CD4-positive, alpha-beta memory T cell (primary cell): ENCODE measurements at regions not wholly inside any gene's neighbourhood (a gene's known extent, or its start where the extent isn't known, plus 50 kb on each side); places are given as distances from the start of the nearest gene placed in this dataset.

ENCODE experiments used
- CTCF ChIA-PET: fragments of 350-600 bp; sonication (Branson Sonifier 250); formaldehyde crosslinking; loops from one replicate; lab custom pipeline; 2021; ENCODE audit warnings: inconsistent platforms; ENCODE audit not compliant: partially characterized antibody; lab: Charles Lee
- POLR2A ChIA-PET: fragments of 350-600 bp; sonication (Branson Sonifier 250); formaldehyde crosslinking; loops from one replicate; lab custom pipeline; 2021; ENCODE audit not compliant: partially characterized antibody; lab: Charles Lee
- DNase-seq, 5 donors: peaks; one replicate each; pipeline versions ENCODE4 v3.0.0 to v3.0.0-alpha.2; 2020 to 2022; ENCODE audit warnings: mixed read lengths in 1 of 5
- H3K27ac ChIP-seq: one replicate; pipeline ENCODE4 v1.7.0; 2013; ENCODE audit warnings: low read depth, low read length
- H3K27me3 ChIP-seq: 2 replicates; pipeline ENCODE4 v1.7.0; 2013; ENCODE audit warnings: mild to moderate bottlenecking, low read length, moderate library complexity; ENCODE audit not compliant: insufficient read depth
- H3K36me3 ChIP-seq: 2 replicates; pipeline ENCODE4 v1.7.0; 2013; ENCODE audit warnings: mild to moderate bottlenecking, low read length, moderate library complexity; ENCODE audit not compliant: insufficient read depth
- H3K4me1 ChIP-seq: 2 replicates; pipeline ENCODE4 v1.7.0; 2013; ENCODE audit warnings: mild to moderate bottlenecking, low read length, moderate library complexity; ENCODE audit not compliant: insufficient read depth
- H3K4me3 ChIP-seq, 2 donors: one replicate each; pipeline ENCODE4 v1.7.0; 2013; ENCODE audit warnings: low read length in 2 of 2, mild to moderate bottlenecking in 1 of 2
- H3K9me3 ChIP-seq, 2 donors: one replicate each; pipeline ENCODE4 v1.7.0; 2013; ENCODE audit warnings: low read length in 2 of 2, control low read depth in 1 of 2; ENCODE audit not compliant: control insufficient read depth in 1 of 2
- H3K27ac Mint-ChIP-seq, 7 donors: one replicate each; pipeline ENCODE4 v1.8.0; 2020 to 2021; ENCODE audit warnings: mixed read lengths in 7 of 7, mild to moderate bottlenecking in 6 of 7, inconsistent platforms in 3 of 7, moderate library complexity in 3 of 7
- H3K27me3 Mint-ChIP-seq, 2 donors: one replicate each; pipeline ENCODE4 v1.8.0; 2020 to 2021; ENCODE audit warnings: mixed read lengths in 2 of 2
- H3K36me3 Mint-ChIP-seq, 2 donors: one replicate each; pipeline ENCODE4 v1.8.0; 2020 to 2021; ENCODE audit warnings: mixed read lengths in 2 of 2, inconsistent platforms in 1 of 2, mild to moderate bottlenecking in 1 of 2
- H3K4me1 Mint-ChIP-seq, 4 donors: one replicate each; pipeline ENCODE4 v1.8.0; 2020 to 2021; ENCODE audit warnings: mixed read lengths in 4 of 4, mild to moderate bottlenecking in 1 of 4
- H3K4me3 Mint-ChIP-seq, 8 donors: one replicate each; pipeline ENCODE4 v1.8.0; 2020 to 2021; ENCODE audit warnings: mixed read lengths in 8 of 8, mild to moderate bottlenecking in 7 of 8, moderate library complexity in 6 of 8, inconsistent platforms in 3 of 8
- H3K9me3 Mint-ChIP-seq, 8 donors: one replicate each; pipeline ENCODE4 v1.8.0; 2020 to 2021; ENCODE audit warnings: mixed read lengths in 8 of 8, mild to moderate bottlenecking in 5 of 8, inconsistent platforms in 3 of 8, moderate library complexity in 1 of 8
- intact Hi-C: fragments of 100-400 bp; cut with micrococcal nuclease; formaldehyde crosslinking; loops from one replicate; pipeline ENCODE4 v1.15.1; 2023

DNA sequence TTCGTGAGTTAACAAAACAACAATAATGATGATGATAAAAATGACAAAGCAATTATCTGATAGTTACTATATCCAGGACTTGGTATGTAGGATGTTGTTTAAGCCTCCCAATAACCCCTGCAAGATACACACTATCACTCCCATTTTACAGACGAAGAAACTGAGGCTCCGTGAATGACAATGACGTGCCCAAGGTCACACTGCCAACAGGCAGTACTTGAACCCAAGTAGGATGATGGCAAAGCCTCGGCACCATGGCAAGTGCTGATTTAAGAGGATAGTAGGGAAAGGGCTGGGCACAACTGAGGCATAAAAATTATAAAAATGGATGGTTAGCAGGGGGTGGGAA is 226.8 kb upstream of the LHX5 start:
- peaks cover 0 to 5% (median 1%) of the 10 kb centered on the region in 8 donors for H3K9me3 Mint-ChIP-seq
- Histone ChIP-seq H3K36me3 (no peaks in the 10 kb centered on the region), H3K4me3 (no peak overlapping the region), H3K9me3 (no peaks in the 10 kb centered on the region), H3K27ac (no peak overlapping the region), H3K4me1 (no peaks in the 10 kb centered on the region), H3K27me3 (no peaks in the 10 kb centered on the region)
- ChIA-PET POLR2A (no interaction called here), CTCF (no interaction called here)
- no peak for DNase-seq
- H3K27ac Mint-ChIP-seq = no peak overlapping the region
- H3K4me1 Mint-ChIP-seq = no peaks in the 10 kb centered on the region
- no peaks in the 10 kb centered on the region for H3K36me3 Mint-ChIP-seq
- intact Hi-C loops = no loop called here
- no peak overlapping the region for H3K4me3 Mint-ChIP-seq
- H3K27me3 Mint-ChIP-seq = peaks cover 6 to 14% of the 10 kb centered on the region in 2 donors

GRCh38 chr12:113697651-113698509 is 226.2 kb upstream of the LHX5 start:
- Mint-ChIP-seq H3K4me3 (no peak overlapping the region), H3K4me1 (no peaks in the 10 kb centered on the region), H3K9me3 (peaks cover 0 to 5% (median 1%) of the 10 kb centered on the region in 8 donors), H3K36me3 (no peaks in the 10 kb centered on the region), H3K27me3 (peaks cover 6 to 12% of the 10 kb centered on the region in 2 donors), H3K27ac (no peak overlapping the region)
- H3K27me3 ChIP-seq = no peaks in the 10 kb centered on the region
- no peak overlapping the region for H3K4me3 ChIP-seq
- H3K36me3 ChIP-seq = no peaks in the 10 kb centered on the region
- no peaks in the 10 kb centered on the region for H3K9me3 ChIP-seq
- ChIA-PET POLR2A (no interaction called here), CTCF (no interaction called here)
- H3K27ac ChIP-seq = no peak overlapping the region
- intact Hi-C loops = no loop called here
- no peak for DNase-seq
- H3K4me1 ChIP-seq = no peaks in the 10 kb centered on the region

GRCh38 chr12:113697104-113697503 is 225.4 kb upstream of the LHX5 start:
- Histone ChIP-seq H3K4me1 (no peaks in the 10 kb centered on the region), H3K27me3 (no peaks in the 10 kb centered on the region), H3K4me3 (no peak overlapping the region), H3K36me3 (no peaks in the 10 kb centered on the region), H3K9me3 (no peaks in the 10 kb centered on the region), H3K27ac (no peak overlapping the region)
- no peak overlapping the region for H3K4me3 Mint-ChIP-seq
- H3K27me3 Mint-ChIP-seq = peaks cover 6 to 10% of the 10 kb centered on the region in 2 donors
- H3K36me3 Mint-ChIP-seq = no peaks in the 10 kb centered on the region
- ChIA-PET CTCF (no interaction called here), POLR2A (no interaction called here)
- no peak overlapping the region for H3K27ac Mint-ChIP-seq
- intact Hi-C loops = no loop called here
- no peaks in the 10 kb centered on the region for H3K4me1 Mint-ChIP-seq
- peaks cover 0 to 5% (median 1%) of the 10 kb centered on the region in 8 donors for H3K9me3 Mint-ChIP-seq
- DNase-seq = no peak

- no peaks in the 10 kb centered on the region for H3K9me3 ChIP-seq
- no peak overlapping the region for H3K27ac ChIP-seq
- H3K4me1 ChIP-seq = no peaks in the 10 kb centered on the region
- H3K4me3 Mint-ChIP-seq = no peak overlapping the region
- no peaks in the 10 kb centered on the region for H3K36me3 ChIP-seq
- H3K36me3 Mint-ChIP-seq = no peaks in the 10 kb centered on the region
- no peak overlapping the region for H3K27ac Mint-ChIP-seq
- no peak overlapping the region for H3K4me3 ChIP-seq
- peaks cover 0 to 4% (median 0%) of the 10 kb centered on the region in 8 donors for H3K9me3 Mint-ChIP-seq
- intact Hi-C loops = no loop called here
- H3K4me1 Mint-ChIP-seq = no peaks in the 10 kb centered on the region
- no peaks in the 10 kb centered on the region for H3K27me3 ChIP-seq
- POLR2A ChIA-PET = no interaction called here
- CTCF ChIA-PET = no interaction called here
- peaks cover 4 to 15% of the 10 kb centered on the region in 2 donors for H3K27me3 Mint-ChIP-seq
- no peak for DNase-seq
Observed at GRCh38 chr12:113693693-113694092, 222.0 kb upstream of the LHX5 start.

DNA sequence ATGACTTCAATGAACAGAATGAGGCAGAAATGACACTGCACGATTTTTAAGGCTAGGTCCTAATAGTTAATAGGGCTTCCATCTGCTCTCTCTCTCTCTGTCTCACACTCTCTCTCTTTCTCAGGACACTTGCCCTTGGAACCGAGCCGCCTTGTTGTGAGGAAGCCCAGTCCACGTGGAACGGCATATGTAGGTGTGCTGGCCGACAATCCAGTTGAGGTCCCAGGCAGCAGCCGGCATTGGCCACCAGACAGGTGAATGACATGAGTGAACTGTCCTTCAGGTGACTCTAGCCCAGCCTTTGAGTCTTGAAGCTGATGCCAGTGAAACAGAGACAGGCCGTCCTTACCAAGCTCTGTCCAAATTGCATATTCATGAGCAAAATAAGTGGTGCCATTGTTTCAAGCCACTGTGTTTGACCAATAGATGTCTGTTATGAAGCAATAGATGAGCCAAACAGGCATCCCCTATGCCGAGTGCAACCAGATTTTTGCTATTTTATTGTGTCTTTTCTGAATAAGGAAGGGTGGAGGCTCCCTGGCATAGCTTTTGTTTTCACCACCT is 217.5 kb upstream of the LHX5 start:
- CTCF ChIA-PET = no interaction called here
- Histone ChIP-seq H3K4me3 (no peak overlapping the region), H3K36me3 (no peaks in the 10 kb centered on the region), H3K9me3 (no peaks in the 10 kb centered on the region), H3K27ac (no peak overlapping the region), H3K4me1 (no peaks in the 10 kb centered on the region), H3K27me3 (no peaks in the 10 kb centered on the region)
- Mint-ChIP-seq H3K9me3 (peaks cover 0 to 2% (median 0%) of the 10 kb centered on the region in 8 donors), H3K27ac (no peak overlapping the region), H3K27me3 (peaks cover 6 to 7% of the 10 kb centered on the region in 2 donors), H3K4me3 (no peak overlapping the region), H3K4me1 (no peaks in the 10 kb centered on the region), H3K36me3 (no peaks in the 10 kb centered on the region)
- intact Hi-C loops = no loop called here
- DNase-seq = no peak
- POLR2A ChIA-PET = no interaction called here

- H3K4me1 Mint-ChIP-seq = no peaks in the 10 kb centered on the region
- CTCF ChIA-PET = no interaction called here
- Histone ChIP-seq H3K27ac (no peak overlapping the region), H3K4me3 (no peak overlapping the region), H3K4me1 (no peaks in the 10 kb centered on the region), H3K36me3 (no peaks in the 10 kb centered on the region), H3K9me3 (no peaks in the 10 kb centered on the region), H3K27me3 (no peaks in the 10 kb centered on the region)
- peaks cover 6 to 7% of the 10 kb centered on the region in 2 donors for H3K27me3 Mint-ChIP-seq
- no peak overlapping the region for H3K27ac Mint-ChIP-seq
- H3K4me3 Mint-ChIP-seq = no peak overlapping the region
- H3K36me3 Mint-ChIP-seq = no peaks in the 10 kb centered on the region
- POLR2A ChIA-PET = no interaction called here
- H3K9me3 Mint-ChIP-seq = peaks cover 0 to 2% (median 0%) of the 10 kb centered on the region in 8 donors
- intact Hi-C loops = no loop called here
- no peak for DNase-seq
Observed at GRCh38 chr12:113688313-113688712, 216.6 kb upstream of the LHX5 start.

DNA sequence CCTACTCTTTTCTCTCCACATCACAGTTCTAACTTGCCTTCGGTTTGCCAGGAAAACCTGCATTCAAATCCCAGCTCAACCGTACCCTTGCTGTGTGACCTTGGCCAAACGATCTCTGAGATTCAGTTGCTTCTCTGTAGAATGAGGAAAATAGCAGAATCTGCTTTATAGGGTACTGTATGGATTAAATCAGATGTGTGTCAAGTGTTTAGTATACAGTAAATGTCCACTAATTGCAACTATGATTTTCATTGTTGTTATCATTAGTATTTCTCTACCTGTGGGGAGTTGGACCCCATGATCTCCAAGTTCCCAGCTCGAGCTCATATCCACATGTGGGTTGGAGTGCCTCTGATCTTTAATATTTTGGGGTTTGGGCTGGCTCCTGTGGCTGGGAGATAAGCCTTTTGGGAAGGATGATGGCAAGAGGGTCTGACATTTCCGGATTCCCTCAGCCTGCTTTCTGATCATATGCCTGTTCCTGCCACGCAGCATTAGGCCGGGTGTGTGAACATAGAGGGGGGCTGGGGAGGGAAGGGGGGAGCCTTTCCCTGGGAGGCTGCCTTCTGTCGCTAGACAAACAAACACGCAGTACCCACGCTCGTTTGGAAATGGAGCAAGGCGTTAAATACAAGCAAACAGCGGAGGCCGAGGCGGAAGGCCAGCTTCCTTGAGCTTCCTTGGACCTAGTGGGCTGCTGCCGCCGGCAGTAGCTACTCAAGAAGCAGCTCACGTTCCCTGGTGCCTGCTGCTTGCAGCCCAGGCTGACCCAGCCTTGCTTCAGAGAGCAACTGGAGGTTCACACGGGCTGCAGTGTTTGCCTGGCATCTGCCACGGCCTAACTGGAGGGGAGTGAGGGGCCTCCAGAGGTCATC is 213.5 kb upstream of the LHX5 start:
- Mint-ChIP-seq H3K4me1 (no peaks in the 10 kb centered on the region), H3K27ac (no peak overlapping the region), H3K27me3 (peaks cover 2 to 6% of the 10 kb centered on the region in 2 donors), H3K36me3 (no peaks in the 10 kb centered on the region), H3K4me3 (no peak overlapping the region), H3K9me3 (peaks cover 0 to 3% (median 0%) of the 10 kb centered on the region in 8 donors)
- no peak overlapping the region for H3K27ac ChIP-seq
- no peaks in the 10 kb centered on the region for H3K4me1 ChIP-seq
- H3K9me3 ChIP-seq = no peaks in the 10 kb centered on the region
- ChIA-PET POLR2A (no interaction called here), CTCF (no interaction called here)
- DNase-seq = no peak
- intact Hi-C loops = no loop called here
- H3K27me3 ChIP-seq = no peaks in the 10 kb centered on the region
- H3K4me3 ChIP-seq = no peak overlapping the region
- H3K36me3 ChIP-seq = no peaks in the 10 kb centered on the region
